Natural killer cell (primary cell): ENCODE measurements at regions not wholly inside any gene's neighbourhood (a gene's known extent, or its start where the extent isn't known, plus 50 kb on each side); places are given as distances from the start of the nearest gene placed in this dataset.

Source experiments
- ATAC-seq, 3 donors: fragments of 150-1000 bp in 2 of 3; fragments of 200-7000 bp in 1 of 3; cut with Tn5 transposase; 1 replicate in 1 of 3; 2 replicates in 2 of 3; pipeline ENCODE4 v1.10.0; 2021; ENCODE audit warnings: mild to moderate bottlenecking in 2 of 3, moderate library complexity in 2 of 3
- DNase-seq, 2 donors: peaks; one replicate each; pipeline versions ENCODE4 v3.0.0 to v3.0.0-alpha.2; 2013 to 2021; ENCODE audit warnings: mixed read lengths in 1 of 2
- H3K27ac ChIP-seq: one replicate; pipeline ENCODE4 v1.5.1; 2013; ENCODE audit warnings: mild to moderate bottlenecking, low read length
- H3K27me3 ChIP-seq: one replicate; pipeline ENCODE4 v1.6.1; 2013; ENCODE audit warnings: low read length; ENCODE audit not compliant: control insufficient read depth, insufficient read depth
- H3K36me3 ChIP-seq: one replicate; pipeline ENCODE4 v1.6.1; 2013; ENCODE audit warnings: low read length; ENCODE audit not compliant: control insufficient read depth, insufficient read depth
- H3K4me1 ChIP-seq: one replicate; pipeline ENCODE4 v1.6.1; 2013; ENCODE audit warnings: low read length; ENCODE audit not compliant: control insufficient read depth, insufficient read depth
- H3K4me3 ChIP-seq: one replicate; pipeline ENCODE4 v1.5.1; 2013; ENCODE audit warnings: low read length
- H3K9me3 ChIP-seq: one replicate; pipeline ENCODE4 v1.6.1; 2013; ENCODE audit warnings: low read length; ENCODE audit not compliant: control insufficient read depth, insufficient read depth
- H3K27ac Mint-ChIP-seq, 2 donors: one replicate each; pipeline ENCODE4 v1.8.0; 2022; ENCODE audit warnings: mild to moderate bottlenecking in 2 of 2, mixed read lengths in 2 of 2, moderate library complexity in 1 of 2
- H3K27me3 Mint-ChIP-seq, 2 donors: one replicate each; pipeline ENCODE4 v1.8.0; 2022; ENCODE audit warnings: low read depth in 2 of 2, mixed read lengths in 2 of 2
- H3K36me3 Mint-ChIP-seq: one replicate; pipeline ENCODE4 v1.8.0; 2022; ENCODE audit warnings: mixed read lengths
- H3K4me1 Mint-ChIP-seq, 2 donors: one replicate each; pipeline ENCODE4 v1.8.0; 2022; ENCODE audit warnings: mixed read lengths in 2 of 2
- H3K4me3 Mint-ChIP-seq: one replicate; pipeline ENCODE4 v1.8.0; 2022; ENCODE audit warnings: mild to moderate bottlenecking, moderate library complexity, mixed read lengths
- H3K9me3 Mint-ChIP-seq, 2 donors: one replicate each; pipeline ENCODE4 v1.8.0; 2022; ENCODE audit warnings: mixed read lengths in 2 of 2
- WGBS: methylation state at CpG from one replicate; pipeline ENCODE4 v1.1.7; 2013; ENCODE audit warnings: missing lambda C conversion rate; ENCODE audit not compliant: insufficient coverage; 5-methylcytosine and 5-hydroxymethylcytosine counted together
- intact Hi-C: fragments of 100-400 bp; cut with micrococcal nuclease; formaldehyde crosslinking; loops from one replicate; pipeline ENCODE4 v1.14.2; 2022
- TF ChIP-seq, protein P1 (sequence below): fragments of 200-600 bp; IDR thresholded peaks from one replicate; pipeline ENCODE4 v1.8.0; 2022; ENCODE audit warnings: antibody characterized with exemption

DNA sequence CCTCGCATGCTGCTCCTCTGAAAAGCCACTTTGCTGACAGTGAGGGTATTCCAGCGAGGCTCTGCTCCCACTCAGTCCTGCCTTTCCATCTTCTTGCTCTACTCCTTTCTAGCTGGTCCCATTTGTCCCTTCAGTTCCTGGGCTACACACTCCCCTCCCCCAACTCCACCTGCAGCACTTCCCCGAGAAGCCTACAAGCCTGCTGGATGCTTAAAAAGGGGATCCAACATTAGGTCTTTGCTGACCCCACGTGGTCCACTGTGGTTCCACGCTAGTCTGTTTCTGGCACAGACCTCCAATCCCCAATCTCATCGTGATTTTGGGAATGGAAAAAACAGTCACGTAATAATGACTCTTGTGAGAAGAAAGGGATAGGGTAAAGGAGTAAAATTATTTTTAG, 121.6 kb upstream of the SNX19 start:
- Mint-ChIP-seq H3K36me3 (no peaks in the 10 kb centered on the region), H3K27ac (no peak overlapping the region), H3K9me3 (no peaks in the 10 kb centered on the region), H3K4me3 (no peak overlapping the region), H3K4me1 (no peaks in the 10 kb centered on the region), H3K27me3 (peaks cover 0 to 8% of the 10 kb centered on the region in 2 donors)
- intact Hi-C loops, result no loop called here
- H3K27me3 ChIP-seq, result no peaks in the 10 kb centered on the region
- H3K9me3 ChIP-seq, result no peaks in the 10 kb centered on the region
- no peaks in the 10 kb centered on the region for H3K36me3 ChIP-seq
- ATAC-seq, result no peak
- H3K4me1 ChIP-seq, result no peaks in the 10 kb centered on the region
- H3K4me3 ChIP-seq, result no peak overlapping the region
- WGBS, result 62% methylated on average over 4 of the region's 7 CpGs
- H3K27ac ChIP-seq, result no peak overlapping the region
- no peak for DNase-seq
- TF ChIP-seq, protein P1, sequence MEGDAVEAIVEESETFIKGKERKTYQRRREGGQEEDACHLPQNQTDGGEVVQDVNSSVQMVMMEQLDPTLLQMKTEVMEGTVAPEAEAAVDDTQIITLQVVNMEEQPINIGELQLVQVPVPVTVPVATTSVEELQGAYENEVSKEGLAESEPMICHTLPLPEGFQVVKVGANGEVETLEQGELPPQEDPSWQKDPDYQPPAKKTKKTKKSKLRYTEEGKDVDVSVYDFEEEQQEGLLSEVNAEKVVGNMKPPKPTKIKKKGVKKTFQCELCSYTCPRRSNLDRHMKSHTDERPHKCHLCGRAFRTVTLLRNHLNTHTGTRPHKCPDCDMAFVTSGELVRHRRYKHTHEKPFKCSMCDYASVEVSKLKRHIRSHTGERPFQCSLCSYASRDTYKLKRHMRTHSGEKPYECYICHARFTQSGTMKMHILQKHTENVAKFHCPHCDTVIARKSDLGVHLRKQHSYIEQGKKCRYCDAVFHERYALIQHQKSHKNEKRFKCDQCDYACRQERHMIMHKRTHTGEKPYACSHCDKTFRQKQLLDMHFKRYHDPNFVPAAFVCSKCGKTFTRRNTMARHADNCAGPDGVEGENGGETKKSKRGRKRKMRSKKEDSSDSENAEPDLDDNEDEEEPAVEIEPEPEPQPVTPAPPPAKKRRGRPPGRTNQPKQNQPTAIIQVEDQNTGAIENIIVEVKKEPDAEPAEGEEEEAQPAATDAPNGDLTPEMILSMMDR, result no peak

DNA sequence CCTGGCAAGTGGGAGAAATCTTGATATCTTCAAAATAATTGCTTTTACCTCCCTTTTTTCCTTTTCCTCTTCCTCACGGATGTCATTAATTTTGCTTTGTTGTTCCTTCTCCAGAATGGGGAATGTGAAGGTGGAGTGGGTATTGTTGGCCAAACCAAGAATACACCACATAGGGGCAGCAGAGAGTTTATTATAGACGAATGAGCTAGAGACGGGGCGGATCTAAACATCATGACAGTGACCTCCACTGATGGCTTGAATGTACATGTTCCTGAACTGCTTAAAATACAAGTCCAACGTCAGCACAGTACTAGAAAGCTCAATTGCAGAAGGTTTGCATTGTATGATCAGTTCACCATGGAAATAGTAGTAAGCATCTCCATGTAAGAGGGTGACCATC, 122.3 kb upstream of the SNX19 start:
- Histone ChIP-seq H3K27ac (no peak overlapping the region), H3K36me3 (no peaks in the 10 kb centered on the region), H3K4me3 (no peak overlapping the region), H3K4me1 (no peaks in the 10 kb centered on the region), H3K9me3 (no peaks in the 10 kb centered on the region), H3K27me3 (no peaks in the 10 kb centered on the region)
- no peak overlapping the region for H3K4me3 Mint-ChIP-seq
- ATAC-seq (no peak), DNase-seq (no peak)
- TF ChIP-seq, protein P1, result no peak
- H3K4me1 Mint-ChIP-seq, result no peaks in the 10 kb centered on the region
- intact Hi-C loops, result no loop called here
- H3K27me3 Mint-ChIP-seq, result peaks cover 0 to 8% of the 10 kb centered on the region in 2 donors
- WGBS, result 30% methylated on average over 4 of the region's 5 CpGs
- H3K36me3 Mint-ChIP-seq, result no peaks in the 10 kb centered on the region
- no peaks in the 10 kb centered on the region for H3K9me3 Mint-ChIP-seq
- H3K27ac Mint-ChIP-seq, result no peak overlapping the region

DNA sequence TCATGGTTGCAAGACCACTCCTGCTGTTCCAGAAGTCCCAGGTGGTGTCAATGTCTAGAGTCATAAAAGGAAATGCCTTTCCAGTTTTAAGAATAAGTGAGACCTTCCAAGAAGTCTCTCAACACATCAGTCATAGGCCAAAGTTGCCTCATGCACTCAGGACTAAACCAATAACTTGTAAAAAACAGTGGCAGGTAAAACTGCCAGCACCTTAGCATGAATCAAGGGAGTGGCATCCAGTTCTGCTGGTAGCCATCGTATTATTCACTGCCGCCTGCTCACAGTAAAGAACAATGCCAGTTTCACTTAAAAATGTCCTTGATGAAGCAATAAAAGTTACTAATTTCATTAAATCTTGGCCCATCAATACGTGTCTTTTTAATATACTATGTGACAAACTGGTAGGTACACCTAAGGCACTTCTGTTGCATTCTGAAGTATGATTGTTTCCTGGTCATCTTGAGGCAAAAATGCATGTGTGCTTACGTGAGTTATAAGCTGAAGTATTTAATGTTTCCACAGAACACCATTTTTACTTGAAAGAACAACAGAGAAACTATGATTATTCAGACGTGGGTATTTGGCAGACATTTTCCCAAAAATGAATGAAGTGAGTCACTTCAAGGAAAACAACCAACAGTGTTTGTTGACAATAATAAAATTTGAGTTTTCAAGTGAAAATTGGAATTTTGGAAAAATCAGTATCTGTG, 125.2 kb upstream of the SNX19 start:
- Histone ChIP-seq H3K4me3 (no peak overlapping the region), H3K27ac (no peak overlapping the region), H3K4me1 (no peaks in the 10 kb centered on the region), H3K27me3 (no peaks in the 10 kb centered on the region), H3K36me3 (no peaks in the 10 kb centered on the region), H3K9me3 (no peaks in the 10 kb centered on the region)
- WGBS, result 85% methylated on average over 4 of the region's 5 CpGs
- intact Hi-C loops, result no loop called here
- Mint-ChIP-seq H3K4me1 (no peaks in the 10 kb centered on the region), H3K27ac (no peak overlapping the region), H3K27me3 (peaks cover 3 to 13% of the 10 kb centered on the region in 2 donors), H3K9me3 (no peaks in the 10 kb centered on the region), H3K36me3 (no peaks in the 10 kb centered on the region), H3K4me3 (no peak overlapping the region)
- DNase-seq (no peak), ATAC-seq (no peak)
- TF ChIP-seq, protein P1, result no peak

DNA sequence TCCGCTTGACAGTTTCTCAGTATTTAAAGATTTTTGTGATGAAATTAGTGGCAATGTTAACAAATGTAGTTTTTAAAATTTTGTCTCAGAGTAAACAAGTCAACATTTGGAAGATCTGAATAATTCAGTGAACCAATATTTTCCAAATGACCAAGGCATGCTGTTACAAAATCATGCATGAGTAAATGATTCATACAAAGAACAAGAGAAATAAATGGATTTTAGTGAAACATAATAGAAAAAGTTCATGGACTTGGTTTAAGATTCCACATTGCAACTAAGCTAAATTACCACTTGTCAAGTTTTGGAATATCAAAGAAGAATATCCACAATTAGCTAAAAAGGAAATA, 125.7 kb upstream of the SNX19 start:
- H3K27ac ChIP-seq, result no peak overlapping the region
- H3K27me3 Mint-ChIP-seq, result peaks cover 7 to 15% of the 10 kb centered on the region in 2 donors
- H3K4me3 Mint-ChIP-seq, result no peak overlapping the region
- no peaks in the 10 kb centered on the region for H3K36me3 Mint-ChIP-seq
- intact Hi-C loops, result no loop called here
- DNase-seq, result no peak
- 0% methylated on average over 1 of the region's 1 CpG for WGBS
- H3K4me1 ChIP-seq, result no peaks in the 10 kb centered on the region
- H3K27me3 ChIP-seq, result no peaks in the 10 kb centered on the region
- no peak overlapping the region for H3K4me3 ChIP-seq
- TF ChIP-seq, protein P1, result no peak
- no peak overlapping the region for H3K27ac Mint-ChIP-seq
- no peaks in the 10 kb centered on the region for H3K36me3 ChIP-seq
- ATAC-seq, result no peak
- H3K9me3 ChIP-seq, result no peaks in the 10 kb centered on the region
- no peaks in the 10 kb centered on the region for H3K4me1 Mint-ChIP-seq
- H3K9me3 Mint-ChIP-seq, result peaks cover 0 to 2% of the 10 kb centered on the region in 2 donors
